ENCODE measurements at regions not wholly inside any gene's neighbourhood (a gene's known extent, or its start where the extent isn't known, plus 50 kb on each side); places are given as distances from the start of the nearest gene placed in this dataset.

- Mint-ChIP-seq H3K4me3 (ENCODE audit: unreplicated experiment) (no peak overlapping the region), H3K27ac (ENCODE audit: unreplicated experiment) (no peak overlapping the region), H3K4me1 (ENCODE audit: low read depth, unreplicated experiment) (no peaks in the 10 kb centered on the region), H3K9me3 (ENCODE audit: unreplicated experiment) (peaks cover 5% of the 10 kb centered on the region), H3K27me3 (ENCODE audit: unreplicated experiment) (no peaks in the 10 kb centered on the region), H3K36me3 (ENCODE audit: unreplicated experiment) (peaks cover 6% of the 10 kb centered on the region)
- TF ChIP-seq CTCF (IDR thresholded peaks at IDR 0.05; ENCODE audit: partially characterized antibody, unreplicated experiment) = no peak
- no peak for DNase-seq
Observed at GRCh38 chr13:40098246-40098645, 442.8 kb downstream of the COG6 start.

GRCh38 chr13:40101708-40102359, 446.4 kb downstream of the COG6 start:
- no peak overlapping the region for H3K4me3 Mint-ChIP-seq (ENCODE audit: unreplicated experiment)
- H3K4me1 Mint-ChIP-seq (ENCODE audit: low read depth, unreplicated experiment) = no peaks in the 10 kb centered on the region
- no peak overlapping the region for H3K27ac Mint-ChIP-seq (ENCODE audit: unreplicated experiment)
- no peak for TF ChIP-seq CTCF (IDR thresholded peaks at IDR 0.05; ENCODE audit: partially characterized antibody, unreplicated experiment)
- H3K36me3 Mint-ChIP-seq (ENCODE audit: unreplicated experiment) = peaks cover 6% of the 10 kb centered on the region
- peaks cover 5% of the 10 kb centered on the region for H3K9me3 Mint-ChIP-seq (ENCODE audit: unreplicated experiment)
- H3K27me3 Mint-ChIP-seq (ENCODE audit: unreplicated experiment) = no peaks in the 10 kb centered on the region
- no peak for DNase-seq

- peaks cover 5% of the 10 kb centered on the region for H3K9me3 Mint-ChIP-seq (ENCODE audit: unreplicated experiment)
- no peak for TF ChIP-seq CTCF (IDR thresholded peaks at IDR 0.05; ENCODE audit: partially characterized antibody, unreplicated experiment)
- H3K27me3 Mint-ChIP-seq (ENCODE audit: unreplicated experiment) = no peaks in the 10 kb centered on the region
- H3K4me1 Mint-ChIP-seq (ENCODE audit: low read depth, unreplicated experiment) = no peaks in the 10 kb centered on the region
- DNase-seq = no peak
- no peak overlapping the region for H3K4me3 Mint-ChIP-seq (ENCODE audit: unreplicated experiment)
- no peak overlapping the region for H3K27ac Mint-ChIP-seq (ENCODE audit: unreplicated experiment)
- peaks cover 5% of the 10 kb centered on the region for H3K36me3 Mint-ChIP-seq (ENCODE audit: unreplicated experiment)
Observed at GRCh38 chr13:40102360-40102727, 446.9 kb downstream of the COG6 start.

GRCh38 chr13:40102854-40103253, 447.4 kb downstream of the COG6 start:
- Mint-ChIP-seq H3K27ac (ENCODE audit: unreplicated experiment) (no peak overlapping the region), H3K36me3 (ENCODE audit: unreplicated experiment) (peaks cover under 1% of the 10 kb centered on the region), H3K4me1 (ENCODE audit: low read depth, unreplicated experiment) (no peaks in the 10 kb centered on the region), H3K27me3 (ENCODE audit: unreplicated experiment) (no peaks in the 10 kb centered on the region), H3K4me3 (ENCODE audit: unreplicated experiment) (no peak overlapping the region), H3K9me3 (ENCODE audit: unreplicated experiment) (peaks cover 3% of the 10 kb centered on the region)
- no peak for DNase-seq
- TF ChIP-seq CTCF (IDR thresholded peaks at IDR 0.05; ENCODE audit: partially characterized antibody, unreplicated experiment) = no peak

GRCh38 chr13:40103864-40104263, 448.4 kb downstream of the COG6 start:
- H3K27me3 Mint-ChIP-seq (ENCODE audit: unreplicated experiment) = no peaks in the 10 kb centered on the region
- no peaks in the 10 kb centered on the region for H3K36me3 Mint-ChIP-seq (ENCODE audit: unreplicated experiment)
- H3K4me1 Mint-ChIP-seq (ENCODE audit: low read depth, unreplicated experiment) = no peaks in the 10 kb centered on the region
- TF ChIP-seq CTCF (IDR thresholded peaks at IDR 0.05; ENCODE audit: partially characterized antibody, unreplicated experiment) = no peak
- H3K9me3 Mint-ChIP-seq (ENCODE audit: unreplicated experiment) = no peaks in the 10 kb centered on the region
- no peak for DNase-seq
- H3K27ac Mint-ChIP-seq (ENCODE audit: unreplicated experiment) = no peak overlapping the region
- no peak overlapping the region for H3K4me3 Mint-ChIP-seq (ENCODE audit: unreplicated experiment)

All from glutamatergic neuron (in vitro differentiated cells).